HG02588 (cell line): ENCODE measurements at regions not wholly inside any gene's neighbourhood (a gene's known extent, or its start where the extent isn't known, plus 50 kb on each side); places are given as distances from the start of the nearest gene placed in this dataset.

Experiments used
- ATAC-seq: cut with Tn5 transposase; IDR thresholded peaks from one replicate; pipeline ENCODE4 v1.9.1; 2021; ENCODE audit warnings: mild to moderate bottlenecking, moderate library complexity; ENCODE audit not compliant: unreplicated experiment

GRCh38 chr2:126748188-126748760 is 92.3 kb downstream of the GYPC start:
- no peak for ATAC-seq

- no peak for ATAC-seq
Observed at GRCh38 chr2:126748929-126749518, 93.1 kb downstream of the GYPC start.

DNA sequence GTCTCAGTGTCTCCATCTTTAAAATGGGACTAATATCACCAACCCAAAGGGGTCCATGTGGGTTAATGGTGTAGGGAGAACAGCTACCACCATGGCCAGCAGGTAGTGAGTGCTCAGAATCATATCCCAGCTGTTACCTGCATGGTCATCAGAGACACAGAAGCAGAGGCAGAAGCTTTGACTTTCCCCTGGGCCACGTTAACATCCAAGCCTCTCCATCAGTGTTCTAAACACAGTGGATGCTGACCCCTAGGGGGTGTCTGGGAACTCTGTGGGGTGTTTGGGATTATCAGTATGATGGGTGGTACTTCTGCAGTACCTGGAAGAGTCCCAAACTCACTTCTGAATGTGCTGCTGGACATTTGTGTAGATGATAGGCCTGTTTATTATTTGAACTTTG is 93.6 kb downstream of the GYPC start:
- peak; percentile 54 for ATAC-seq

DNA sequence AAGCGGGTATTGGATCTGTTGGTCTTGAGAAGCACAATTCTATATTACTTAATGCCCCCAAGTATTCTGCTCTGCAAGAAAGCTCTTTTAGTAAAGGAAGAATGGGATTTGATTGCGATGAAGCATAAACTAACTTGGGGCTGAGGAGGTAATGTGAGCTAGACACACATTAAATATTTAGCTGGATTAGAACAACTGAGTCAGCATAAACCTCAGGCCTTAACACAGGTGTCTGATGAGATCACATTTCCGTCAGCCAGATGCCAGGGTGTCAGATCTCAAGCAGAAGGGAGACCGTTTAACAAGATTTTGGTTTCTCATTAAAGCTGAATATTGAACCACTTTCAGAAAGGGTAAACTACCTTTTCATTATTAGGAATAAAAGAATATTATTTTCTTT is 94.5 kb downstream of the GYPC start:
- ATAC-seq: no peak

- no peak for ATAC-seq
Observed at GRCh38 chr2:126751477-126751876, 95.5 kb downstream of the GYPC start.

- no peak for ATAC-seq
Observed at GRCh38 chr2:126752876-126753275, 96.9 kb downstream of the GYPC start.

- ATAC-seq: no peak
Observed at GRCh38 chr2:126753501-126754212, 97.7 kb downstream of the GYPC start.

GRCh38 chr2:126754240-126755004 is 98.5 kb downstream of the GYPC start:
- no peak for ATAC-seq

DNA sequence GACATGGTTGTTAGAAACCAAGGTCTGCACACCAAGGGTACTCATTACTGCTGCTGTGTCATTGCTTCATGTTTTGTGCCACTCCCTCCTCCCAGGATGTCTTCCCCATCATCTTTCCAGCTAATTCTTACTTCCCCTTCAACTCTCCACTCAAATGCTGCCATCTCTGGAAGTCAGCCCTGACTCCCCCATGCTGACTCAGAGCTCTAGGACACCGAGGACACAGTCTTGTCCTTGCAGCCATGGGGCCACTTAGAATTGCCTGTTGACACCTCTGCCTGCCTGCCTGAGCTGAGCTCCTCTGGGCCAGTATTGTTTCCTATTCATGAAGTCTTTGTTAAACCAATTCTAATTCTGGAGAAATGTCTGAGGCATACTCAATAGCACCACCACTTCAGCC is 100.2 kb downstream of the GYPC start:
- no peak for ATAC-seq

DNA sequence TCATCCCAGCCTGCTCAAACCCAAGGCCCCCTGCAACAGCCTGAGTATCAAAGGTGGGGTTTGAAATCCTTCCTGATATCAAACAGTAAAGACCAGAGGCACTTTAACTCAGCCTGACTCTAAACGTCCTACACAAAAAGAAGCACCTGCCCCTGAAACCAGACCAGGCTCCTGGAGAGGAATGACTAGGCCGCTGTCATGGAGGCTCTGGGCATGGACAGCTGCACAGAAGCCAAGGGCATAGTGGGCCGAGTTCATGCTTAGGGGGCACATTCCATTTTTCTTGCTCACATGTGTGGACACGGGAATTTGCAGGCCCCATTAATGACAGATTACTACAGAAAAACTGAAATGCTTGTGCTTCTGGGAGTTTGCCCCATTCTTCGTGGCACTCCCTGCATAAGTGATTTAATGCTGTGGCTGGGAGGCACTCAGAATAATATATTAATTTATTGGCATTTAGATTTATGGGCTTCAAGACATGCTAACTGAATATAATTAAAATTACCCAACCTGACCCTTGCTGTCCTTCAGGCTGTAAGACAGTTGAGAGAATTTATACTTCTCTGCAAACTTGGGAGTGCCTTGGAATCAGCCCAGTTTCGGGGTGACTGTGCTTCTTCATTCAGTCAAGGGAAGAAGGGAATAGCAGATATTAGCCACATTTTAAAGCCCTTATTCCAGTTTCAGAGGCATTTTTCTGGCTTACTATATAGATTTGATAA is 105.5 kb downstream of the GYPC start:
- ATAC-seq: no peak

DNA sequence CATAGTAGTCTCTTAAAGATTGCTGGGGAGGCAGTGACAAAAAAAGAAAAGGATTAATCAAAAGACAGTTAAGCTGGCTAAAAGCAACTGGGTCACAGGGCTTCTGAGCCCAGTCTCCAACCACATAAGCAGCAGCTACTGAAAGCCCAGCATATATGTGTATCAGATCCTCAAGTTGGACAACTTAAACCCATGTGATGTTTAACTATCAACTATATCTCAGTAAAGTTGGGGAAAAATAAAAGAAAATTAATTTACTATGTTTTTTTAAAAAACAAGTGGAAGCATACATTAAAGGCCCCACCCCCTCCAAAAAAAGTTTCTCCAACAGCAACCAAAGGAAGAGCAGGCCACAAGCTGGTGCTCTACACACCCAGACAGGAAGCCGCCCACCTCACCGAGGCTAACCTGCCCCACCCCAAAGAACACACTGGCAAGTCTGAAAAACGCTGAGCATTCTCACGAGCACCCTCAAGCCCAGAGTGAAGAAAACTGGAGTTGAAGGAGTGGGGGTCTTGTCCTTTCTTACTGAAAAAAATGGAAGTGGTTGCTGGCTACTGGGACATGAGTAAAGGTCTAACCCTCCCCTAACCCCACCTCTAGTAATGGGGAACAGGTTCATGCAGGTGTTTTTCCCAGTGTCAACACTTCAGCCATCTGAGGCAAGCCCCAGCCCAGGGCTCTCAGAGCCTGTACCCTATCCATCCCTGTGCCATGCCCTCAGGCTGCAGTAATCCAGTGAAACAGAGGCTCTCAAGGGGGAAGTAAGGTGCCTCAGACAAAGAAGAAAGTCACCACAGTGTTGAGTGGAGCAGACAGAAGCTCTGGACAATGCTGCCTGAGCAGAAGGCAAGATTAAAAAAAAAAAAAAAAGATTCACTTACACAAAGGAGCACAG is 106.3 kb downstream of the GYPC start:
- ATAC-seq: no peak

- ATAC-seq: no peak
Observed at GRCh38 chr2:126764686-126765265, 108.8 kb downstream of the GYPC start.

DNA sequence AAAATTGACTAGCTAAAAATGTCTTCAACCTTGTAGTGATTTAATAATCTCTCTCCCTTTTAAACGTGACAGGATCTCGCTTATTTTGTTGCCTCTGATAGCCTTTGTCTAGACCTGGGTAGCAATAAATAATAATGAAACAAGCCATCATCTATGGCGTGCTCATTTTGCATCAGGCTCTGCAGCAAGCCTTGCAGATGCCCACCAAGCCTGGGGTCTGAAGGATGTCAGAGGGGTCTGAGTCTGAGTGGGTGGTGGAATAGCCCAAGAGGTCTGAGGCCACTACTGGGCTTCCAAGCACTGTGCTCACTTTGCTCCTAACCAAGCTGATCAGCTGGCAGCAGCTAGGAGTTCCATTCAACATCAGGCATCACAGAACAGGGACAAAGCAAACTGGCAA is 109.4 kb downstream of the GYPC start:
- no peak for ATAC-seq

DNA sequence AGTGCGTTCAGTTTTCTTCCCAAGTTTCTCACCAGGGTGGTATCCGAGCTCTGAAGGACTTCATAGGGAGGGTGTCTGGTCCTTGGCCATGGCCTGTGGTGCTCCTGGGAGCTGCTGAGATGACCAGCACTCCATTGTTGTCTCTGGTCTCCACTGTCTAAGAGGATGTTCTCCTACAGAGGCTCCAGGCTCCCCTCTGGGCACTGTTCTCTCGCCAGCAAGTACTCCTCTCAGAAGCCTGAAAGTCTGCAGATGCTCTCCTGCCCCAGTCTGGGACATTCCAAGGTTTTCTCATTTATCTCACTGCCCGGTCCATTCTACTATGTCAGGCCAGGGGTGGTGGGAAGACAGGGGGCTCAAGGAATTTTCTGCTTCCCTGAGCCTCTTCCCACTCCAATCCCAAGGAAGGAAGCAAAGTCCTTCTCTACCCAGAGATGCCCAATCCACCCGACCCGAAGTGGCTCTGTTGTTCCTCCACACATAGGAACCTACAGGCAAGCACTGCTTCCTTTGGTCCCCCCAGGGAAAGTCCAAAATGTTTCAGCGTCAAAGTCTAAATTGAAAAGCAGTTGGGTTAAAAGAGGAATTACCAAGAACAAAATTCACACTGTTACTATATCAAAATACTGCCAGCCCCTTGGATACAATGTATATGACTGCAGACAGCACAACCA is 110.5 kb downstream of the GYPC start:
- ATAC-seq: no peak

GRCh38 chr2:126766969-126767296 is 111.0 kb downstream of the GYPC start:
- ATAC-seq: no peak

GRCh38 chr2:126769118-126769517 is 113.2 kb downstream of the GYPC start:
- no peak for ATAC-seq

- ATAC-seq: no peak
Observed at GRCh38 chr2:126770466-126770865, 114.5 kb downstream of the GYPC start.

DNA sequence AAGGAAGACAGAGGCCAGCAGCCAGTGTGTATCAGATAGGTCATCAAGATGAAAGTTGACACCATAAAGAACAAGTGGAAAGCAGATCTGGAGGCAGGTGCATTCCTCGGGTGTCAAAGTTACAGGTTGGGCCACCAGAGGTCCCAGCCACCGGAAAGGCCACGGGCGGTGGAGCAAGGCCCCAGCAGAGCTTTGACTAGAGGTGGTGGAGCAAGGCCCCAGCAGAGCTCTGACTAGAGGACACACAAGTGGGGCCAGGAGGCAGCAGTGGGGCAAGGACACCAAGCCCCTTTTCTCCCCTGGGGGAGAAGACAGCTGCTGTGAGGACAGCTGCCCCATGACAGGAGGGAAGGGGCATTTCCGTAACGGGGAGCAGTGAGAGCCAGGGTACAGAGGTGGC is 115.1 kb downstream of the GYPC start:
- no peak for ATAC-seq

- no peak for ATAC-seq
Observed at GRCh38 chr2:126771501-126772195, 115.7 kb downstream of the GYPC start.
